CD4-positive, alpha-beta memory T cell (primary cell): ENCODE measurements at regions not wholly inside any gene's neighbourhood (a gene's known extent, or its start where the extent isn't known, plus 50 kb on each side); places are given as distances from the start of the nearest gene placed in this dataset.

ENCODE experiments used
- CTCF ChIA-PET: fragments of 350-600 bp; sonication (Branson Sonifier 250); formaldehyde crosslinking; loops from one replicate; lab custom pipeline; 2021; ENCODE audit warnings: inconsistent platforms; ENCODE audit not compliant: partially characterized antibody; lab: Charles Lee
- POLR2A ChIA-PET: fragments of 350-600 bp; sonication (Branson Sonifier 250); formaldehyde crosslinking; loops from one replicate; lab custom pipeline; 2021; ENCODE audit not compliant: partially characterized antibody; lab: Charles Lee
- DNase-seq, 5 donors: peaks; one replicate each; pipeline versions ENCODE4 v3.0.0 to v3.0.0-alpha.2; 2020 to 2022; ENCODE audit warnings: mixed read lengths in 1 of 5
- H3K27ac ChIP-seq: one replicate; pipeline ENCODE4 v1.7.0; 2013; ENCODE audit warnings: low read depth, low read length
- H3K27me3 ChIP-seq: 2 replicates; pipeline ENCODE4 v1.7.0; 2013; ENCODE audit warnings: mild to moderate bottlenecking, low read length, moderate library complexity; ENCODE audit not compliant: insufficient read depth
- H3K36me3 ChIP-seq: 2 replicates; pipeline ENCODE4 v1.7.0; 2013; ENCODE audit warnings: mild to moderate bottlenecking, low read length, moderate library complexity; ENCODE audit not compliant: insufficient read depth
- H3K4me1 ChIP-seq: 2 replicates; pipeline ENCODE4 v1.7.0; 2013; ENCODE audit warnings: mild to moderate bottlenecking, low read length, moderate library complexity; ENCODE audit not compliant: insufficient read depth
- H3K4me3 ChIP-seq, 2 donors: one replicate each; pipeline ENCODE4 v1.7.0; 2013; ENCODE audit warnings: low read length in 2 of 2, mild to moderate bottlenecking in 1 of 2
- H3K9me3 ChIP-seq, 2 donors: one replicate each; pipeline ENCODE4 v1.7.0; 2013; ENCODE audit warnings: low read length in 2 of 2, control low read depth in 1 of 2; ENCODE audit not compliant: control insufficient read depth in 1 of 2
- H3K27ac Mint-ChIP-seq, 7 donors: one replicate each; pipeline ENCODE4 v1.8.0; 2020 to 2021; ENCODE audit warnings: mixed read lengths in 7 of 7, mild to moderate bottlenecking in 6 of 7, inconsistent platforms in 3 of 7, moderate library complexity in 3 of 7
- H3K27me3 Mint-ChIP-seq, 2 donors: one replicate each; pipeline ENCODE4 v1.8.0; 2020 to 2021; ENCODE audit warnings: mixed read lengths in 2 of 2
- H3K36me3 Mint-ChIP-seq, 2 donors: one replicate each; pipeline ENCODE4 v1.8.0; 2020 to 2021; ENCODE audit warnings: mixed read lengths in 2 of 2, inconsistent platforms in 1 of 2, mild to moderate bottlenecking in 1 of 2
- H3K4me1 Mint-ChIP-seq, 4 donors: one replicate each; pipeline ENCODE4 v1.8.0; 2020 to 2021; ENCODE audit warnings: mixed read lengths in 4 of 4, mild to moderate bottlenecking in 1 of 4
- H3K4me3 Mint-ChIP-seq, 8 donors: one replicate each; pipeline ENCODE4 v1.8.0; 2020 to 2021; ENCODE audit warnings: mixed read lengths in 8 of 8, mild to moderate bottlenecking in 7 of 8, moderate library complexity in 6 of 8, inconsistent platforms in 3 of 8
- H3K9me3 Mint-ChIP-seq, 8 donors: one replicate each; pipeline ENCODE4 v1.8.0; 2020 to 2021; ENCODE audit warnings: mixed read lengths in 8 of 8, mild to moderate bottlenecking in 5 of 8, inconsistent platforms in 3 of 8, moderate library complexity in 1 of 8
- intact Hi-C: fragments of 100-400 bp; cut with micrococcal nuclease; formaldehyde crosslinking; loops from one replicate; pipeline ENCODE4 v1.15.1; 2023

GRCh38 chr9:90458485-90458884, 184.1 kb downstream of the DIRAS2 start:
- Histone ChIP-seq H3K27ac (no peak overlapping the region), H3K36me3 (no peaks in the 10 kb centered on the region), H3K4me1 (no peaks in the 10 kb centered on the region), H3K4me3 (no peak overlapping the region), H3K9me3 (no peaks in the 10 kb centered on the region), H3K27me3 (no peaks in the 10 kb centered on the region)
- no peak for DNase-seq
- ChIA-PET CTCF (no interaction called here), POLR2A (no interaction called here)
- Mint-ChIP-seq H3K4me1 (no peaks in the 10 kb centered on the region), H3K36me3 (no peaks in the 10 kb centered on the region), H3K4me3 (no peak overlapping the region), H3K27ac (no peak overlapping the region), H3K9me3 (peaks cover 0 to 7% (median under 1%) of the 10 kb centered on the region in 8 donors), H3K27me3 (peaks cover 1 to 11% of the 10 kb centered on the region in 2 donors)
- intact Hi-C loops = no loop called here

- intact Hi-C loops = no loop called here
- Mint-ChIP-seq H3K9me3 (peaks cover 0 to 5% (median 0%) of the 10 kb centered on the region in 8 donors), H3K27ac (no peak overlapping the region), H3K4me3 (no peak overlapping the region), H3K27me3 (peaks cover 1 to 10% of the 10 kb centered on the region in 2 donors), H3K4me1 (no peaks in the 10 kb centered on the region), H3K36me3 (no peaks in the 10 kb centered on the region)
- Histone ChIP-seq H3K27ac (no peak overlapping the region), H3K27me3 (no peaks in the 10 kb centered on the region), H3K36me3 (no peaks in the 10 kb centered on the region), H3K4me3 (no peak overlapping the region), H3K4me1 (no peaks in the 10 kb centered on the region), H3K9me3 (no peaks in the 10 kb centered on the region)
- ChIA-PET CTCF (no interaction called here), POLR2A (no interaction called here)
- DNase-seq = no peak
Measured at GRCh38 chr9:90459321-90459720, 183.3 kb downstream of the DIRAS2 start.

- Mint-ChIP-seq H3K4me1 (no peaks in the 10 kb centered on the region), H3K4me3 (no peak overlapping the region), H3K27me3 (peaks cover 1 to 10% of the 10 kb centered on the region in 2 donors), H3K27ac (no peak overlapping the region), H3K36me3 (no peaks in the 10 kb centered on the region), H3K9me3 (peaks cover 0 to 3% (median 0%) of the 10 kb centered on the region in 8 donors)
- no peaks in the 10 kb centered on the region for H3K9me3 ChIP-seq
- ChIA-PET POLR2A (no interaction called here), CTCF (no interaction called here)
- H3K27ac ChIP-seq = no peak overlapping the region
- no peak overlapping the region for H3K4me3 ChIP-seq
- no peaks in the 10 kb centered on the region for H3K4me1 ChIP-seq
- intact Hi-C loops = no loop called here
- H3K36me3 ChIP-seq = no peaks in the 10 kb centered on the region
- H3K27me3 ChIP-seq = no peaks in the 10 kb centered on the region
- no peak for DNase-seq
Measured at GRCh38 chr9:90460220-90460619, 182.4 kb downstream of the DIRAS2 start.

- ChIA-PET CTCF (interaction anchor here (0.6 kb wide), 1 partner anchor 570 kb away, joined by 3 read pairs; no protein-coding TSS in a partner anchor), POLR2A (no interaction called here)
- H3K27ac ChIP-seq = no peak overlapping the region
- Mint-ChIP-seq H3K9me3 (peaks cover 0 to 1% (median 0%) of the 10 kb centered on the region in 8 donors), H3K4me1 (no peaks in the 10 kb centered on the region), H3K4me3 (no peak overlapping the region), H3K36me3 (no peaks in the 10 kb centered on the region), H3K27me3 (peaks cover 0 to 5% of the 10 kb centered on the region in 2 donors), H3K27ac (no peak overlapping the region)
- no peaks in the 10 kb centered on the region for H3K36me3 ChIP-seq
- intact Hi-C loops = no loop called here
- DNase-seq = no peak
- no peak overlapping the region for H3K4me3 ChIP-seq
- H3K4me1 ChIP-seq = no peaks in the 10 kb centered on the region
- H3K9me3 ChIP-seq = no peaks in the 10 kb centered on the region
- H3K27me3 ChIP-seq = no peaks in the 10 kb centered on the region
Measured at GRCh38 chr9:90464978-90465377, 177.6 kb downstream of the DIRAS2 start.

- Mint-ChIP-seq H3K4me1 (no peaks in the 10 kb centered on the region), H3K36me3 (no peaks in the 10 kb centered on the region), H3K4me3 (no peak overlapping the region), H3K27ac (no peak overlapping the region), H3K9me3 (peaks cover 0 to 1% (median 0%) of the 10 kb centered on the region in 8 donors), H3K27me3 (peaks cover 2 to 5% of the 10 kb centered on the region in 2 donors)
- DNase-seq = no peak
- Histone ChIP-seq H3K36me3 (no peaks in the 10 kb centered on the region), H3K9me3 (no peaks in the 10 kb centered on the region), H3K4me1 (no peaks in the 10 kb centered on the region), H3K27ac (no peak overlapping the region), H3K4me3 (no peak overlapping the region), H3K27me3 (no peaks in the 10 kb centered on the region)
- CTCF ChIA-PET = no interaction called here
- POLR2A ChIA-PET = no interaction called here
- intact Hi-C loops = no loop called here
Measured at GRCh38 chr9:90466441-90466840, 176.2 kb downstream of the DIRAS2 start.

- no peaks in the 10 kb centered on the region for H3K36me3 ChIP-seq
- Mint-ChIP-seq H3K27ac (no peak overlapping the region), H3K4me3 (no peak overlapping the region), H3K36me3 (no peaks in the 10 kb centered on the region), H3K9me3 (no peaks in the 10 kb centered on the region), H3K4me1 (no peaks in the 10 kb centered on the region), H3K27me3 (peaks cover 1 to 3% of the 10 kb centered on the region in 2 donors)
- ChIA-PET POLR2A (no interaction called here), CTCF (no interaction called here)
- no peaks in the 10 kb centered on the region for H3K4me1 ChIP-seq
- H3K9me3 ChIP-seq = no peaks in the 10 kb centered on the region
- no peak overlapping the region for H3K27ac ChIP-seq
- no peak overlapping the region for H3K4me3 ChIP-seq
- no peak for DNase-seq
- intact Hi-C loops = no loop called here
- no peaks in the 10 kb centered on the region for H3K27me3 ChIP-seq
Measured at GRCh38 chr9:90469435-90469834, 173.2 kb downstream of the DIRAS2 start.

- no peak for DNase-seq
- Mint-ChIP-seq H3K27ac (no peak overlapping the region), H3K4me3 (no peak overlapping the region), H3K4me1 (no peaks in the 10 kb centered on the region), H3K9me3 (no peaks in the 10 kb centered on the region), H3K27me3 (peaks cover 1 to 3% of the 10 kb centered on the region in 2 donors), H3K36me3 (no peaks in the 10 kb centered on the region)
- Histone ChIP-seq H3K36me3 (no peaks in the 10 kb centered on the region), H3K4me1 (no peaks in the 10 kb centered on the region), H3K27ac (no peak overlapping the region), H3K4me3 (no peak overlapping the region), H3K9me3 (no peaks in the 10 kb centered on the region), H3K27me3 (no peaks in the 10 kb centered on the region)
- intact Hi-C loops = no loop called here
- ChIA-PET POLR2A (no interaction called here), CTCF (no interaction called here)
Measured at GRCh38 chr9:90469865-90470387, 172.7 kb downstream of the DIRAS2 start.

GRCh38 chr9:90476058-90476457, 166.6 kb downstream of the DIRAS2 start:
- Histone ChIP-seq H3K9me3 (no peaks in the 10 kb centered on the region), H3K36me3 (no peaks in the 10 kb centered on the region), H3K27ac (no peak overlapping the region), H3K4me3 (no peak overlapping the region), H3K4me1 (no peaks in the 10 kb centered on the region), H3K27me3 (no peaks in the 10 kb centered on the region)
- no peaks in the 10 kb centered on the region for H3K36me3 Mint-ChIP-seq
- ChIA-PET POLR2A (no interaction called here), CTCF (no interaction called here)
- peaks cover 1% of the 10 kb centered on the region in 2 donors for H3K27me3 Mint-ChIP-seq
- H3K4me3 Mint-ChIP-seq = no peak overlapping the region
- intact Hi-C loops = no loop called here
- no peak for DNase-seq
- H3K9me3 Mint-ChIP-seq = no peaks in the 10 kb centered on the region
- no peak overlapping the region for H3K27ac Mint-ChIP-seq
- H3K4me1 Mint-ChIP-seq = peaks cover 0 to 2% (median 0%) of the 10 kb centered on the region in 4 donors
